ENCODE measurements at regions not wholly inside any gene's neighbourhood (a gene's known extent, or its start where the extent isn't known, plus 50 kb on each side); places are given as distances from the start of the nearest gene placed in this dataset.

DNA sequence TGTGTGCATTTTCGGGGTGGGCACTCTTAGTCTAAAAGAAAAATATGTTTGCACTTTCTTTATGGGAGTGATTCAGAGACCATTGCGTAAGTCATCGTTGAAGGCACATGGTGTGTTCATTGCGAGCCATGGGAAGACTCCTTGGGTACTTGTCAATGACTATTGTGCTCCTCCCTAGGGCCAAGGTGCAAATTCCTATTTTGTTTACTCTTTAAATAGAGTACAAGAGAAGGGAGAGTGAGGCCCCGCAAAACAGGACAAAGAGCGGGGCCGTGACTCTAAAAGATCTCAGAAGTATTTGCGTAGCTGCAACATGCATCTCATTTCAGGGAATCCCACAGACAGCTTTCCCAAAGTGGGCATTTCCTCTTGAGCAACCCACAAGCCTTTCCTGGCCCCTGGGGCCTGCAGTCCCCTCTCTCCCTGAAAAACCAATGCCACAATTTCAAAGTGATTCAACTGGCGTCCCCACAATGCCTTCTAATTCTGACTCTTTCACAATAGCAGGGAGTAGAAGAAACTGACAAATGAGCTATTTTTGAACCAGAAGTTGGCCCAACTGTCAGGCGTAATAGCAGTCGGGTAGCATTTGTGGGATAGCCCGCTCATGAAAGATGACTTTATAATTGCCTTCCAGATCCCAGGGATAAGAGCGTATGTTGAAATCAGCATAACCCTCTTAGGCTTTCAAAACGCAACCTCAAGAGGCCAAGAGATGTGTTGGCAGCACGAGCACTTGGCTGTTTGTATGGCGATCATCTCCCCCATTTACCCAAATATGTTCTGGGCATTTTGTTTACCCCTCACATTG is 277.9 kb upstream of the BMP2 start:
- peak; percentile 9 for DNase-seq (ENCODE audit: low read depth)

DNA sequence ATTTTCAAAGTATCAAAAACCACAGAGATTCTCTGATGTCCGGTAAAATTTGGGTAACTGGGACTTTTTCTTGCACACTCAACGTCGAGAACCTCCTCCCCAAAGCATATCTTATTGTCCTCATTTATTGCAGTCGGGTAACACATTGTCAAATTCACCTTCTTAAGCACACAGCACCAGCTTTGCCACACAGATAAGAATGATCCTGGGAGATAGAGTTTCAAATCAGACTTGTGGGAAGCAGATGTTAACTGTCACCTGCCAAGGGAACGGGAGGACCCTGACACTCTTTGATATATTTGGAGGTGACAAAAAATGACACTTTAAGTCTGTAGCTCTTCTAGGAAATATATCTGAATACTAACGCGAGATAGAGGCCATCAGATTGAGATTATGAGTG is 282.1 kb upstream of the BMP2 start:
- DNase-seq (ENCODE audit: low read depth) = no peak

DNA sequence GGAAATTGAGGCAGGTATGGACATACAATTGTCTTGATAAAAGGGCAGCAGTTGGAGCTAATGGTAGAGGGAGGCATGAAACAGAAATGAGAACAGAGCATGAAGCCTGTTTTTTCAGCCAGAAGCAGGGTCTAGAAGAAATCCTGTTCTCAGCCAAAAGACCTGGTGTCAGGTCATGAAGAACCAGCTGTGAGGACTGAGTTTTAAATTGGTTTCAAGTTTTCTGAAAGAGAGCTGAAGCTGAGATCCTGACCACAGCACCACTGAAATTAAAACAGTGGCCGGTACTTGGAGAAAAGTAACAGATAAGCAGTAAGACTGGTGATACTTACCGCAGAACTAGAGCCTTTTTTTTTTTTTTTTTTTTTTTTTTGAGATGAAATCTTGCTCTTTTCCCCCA is 283.8 kb upstream of the BMP2 start:
- no peak for DNase-seq (ENCODE audit: low read depth)

DNA sequence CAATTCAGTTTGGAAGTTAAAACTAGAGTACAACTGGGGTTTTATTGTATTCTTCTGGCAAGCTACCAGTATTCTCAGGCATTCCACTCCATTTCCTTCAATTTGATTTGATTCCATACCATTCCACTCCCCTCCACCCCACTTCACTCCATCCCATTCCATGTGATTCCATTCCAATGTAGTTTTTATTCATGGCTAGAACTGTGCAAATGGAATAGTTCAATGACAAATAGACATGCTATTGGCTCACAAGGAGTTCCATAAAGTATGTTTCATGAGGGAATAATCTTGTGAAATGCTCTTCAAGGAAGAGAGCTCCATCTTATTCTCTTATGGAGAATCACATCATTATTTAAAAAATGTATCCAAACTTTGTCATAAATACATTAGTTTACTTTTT is 285.0 kb upstream of the BMP2 start:
- DNase-seq (ENCODE audit: low read depth) = no peak

DNA sequence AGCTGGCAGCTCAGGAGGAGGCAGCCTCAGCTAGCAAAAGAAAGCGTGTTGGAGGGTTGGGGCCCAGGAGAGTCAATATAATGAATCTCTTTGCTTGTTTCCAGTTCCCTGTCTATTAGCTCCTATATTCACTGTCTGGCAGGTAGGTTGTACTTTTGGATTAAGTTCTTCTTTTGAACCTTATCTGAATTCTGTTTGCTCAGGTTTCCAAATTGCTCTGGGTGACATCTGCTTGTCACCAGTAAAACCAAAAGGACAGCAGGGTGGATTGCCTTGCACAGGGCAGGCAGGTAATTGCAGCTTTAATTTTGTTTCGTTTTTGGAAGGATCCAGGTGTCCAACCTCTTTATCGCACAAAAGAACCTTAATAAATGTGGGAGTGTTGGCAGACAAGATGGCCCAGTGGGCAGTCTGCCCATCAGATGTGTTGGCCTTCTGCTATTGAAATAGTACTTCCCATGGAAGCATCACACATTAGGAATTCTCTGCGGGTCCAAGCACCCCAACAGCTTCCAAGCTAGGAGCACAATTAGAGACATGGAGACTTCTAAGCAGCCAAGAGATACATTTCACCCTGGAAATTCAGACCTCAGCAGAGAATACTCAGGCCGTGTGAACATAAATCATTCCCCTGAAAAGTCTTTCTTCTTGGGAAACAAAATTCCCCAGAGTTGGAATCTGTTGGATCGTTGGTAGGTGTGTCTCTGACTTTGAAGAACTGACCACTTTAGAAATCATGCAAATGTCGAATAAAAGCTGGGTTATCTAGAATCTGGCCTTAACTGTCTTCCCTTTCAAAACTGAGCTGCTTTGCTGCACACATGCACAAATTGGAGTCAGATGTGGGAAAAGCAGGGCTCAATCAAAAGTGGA is 286.9 kb upstream of the BMP2 start:
- DNase-seq (ENCODE audit: low read depth) = no peak

DNA sequence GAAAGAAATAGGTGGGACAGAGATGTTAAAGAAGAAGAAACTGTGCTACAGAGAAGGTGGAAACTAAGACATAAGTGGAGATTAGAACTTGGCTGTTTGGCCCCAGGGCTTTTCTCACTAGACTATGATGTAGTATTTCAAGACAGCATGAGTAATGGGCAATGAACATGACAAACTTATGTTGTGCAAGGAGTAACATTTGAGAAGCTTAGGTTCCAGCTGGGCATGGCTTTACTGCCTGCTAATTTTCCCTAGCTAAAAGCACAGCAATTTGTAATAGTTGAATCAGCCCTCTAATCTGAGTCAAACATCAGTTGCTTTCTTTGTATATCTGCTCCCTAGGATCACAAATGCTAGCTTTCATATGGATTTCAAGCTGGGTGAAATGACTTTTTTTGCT is 294.3 kb upstream of the BMP2 start:
- DNase-seq (ENCODE audit: low read depth) = no peak

DNA sequence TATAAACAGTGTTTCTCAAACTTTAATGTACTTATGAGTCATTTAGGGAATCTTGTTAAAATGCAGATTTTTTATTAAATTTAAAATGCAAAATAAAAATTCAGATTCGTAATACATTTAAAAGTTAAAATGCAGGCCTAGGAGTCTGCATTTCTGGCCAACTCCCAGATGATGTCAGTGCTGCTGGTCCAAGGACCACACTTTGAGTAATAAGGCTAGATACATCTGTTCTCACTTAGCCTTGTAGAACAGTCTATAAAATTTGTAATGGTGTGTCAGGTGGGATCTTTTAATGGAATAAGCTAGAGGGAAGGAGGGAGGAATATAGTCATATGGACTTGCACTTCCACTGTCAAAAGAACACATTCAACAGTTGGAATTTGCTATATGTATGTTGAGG is 295.6 kb upstream of the BMP2 start:
- no peak for DNase-seq (ENCODE audit: low read depth)

DNA sequence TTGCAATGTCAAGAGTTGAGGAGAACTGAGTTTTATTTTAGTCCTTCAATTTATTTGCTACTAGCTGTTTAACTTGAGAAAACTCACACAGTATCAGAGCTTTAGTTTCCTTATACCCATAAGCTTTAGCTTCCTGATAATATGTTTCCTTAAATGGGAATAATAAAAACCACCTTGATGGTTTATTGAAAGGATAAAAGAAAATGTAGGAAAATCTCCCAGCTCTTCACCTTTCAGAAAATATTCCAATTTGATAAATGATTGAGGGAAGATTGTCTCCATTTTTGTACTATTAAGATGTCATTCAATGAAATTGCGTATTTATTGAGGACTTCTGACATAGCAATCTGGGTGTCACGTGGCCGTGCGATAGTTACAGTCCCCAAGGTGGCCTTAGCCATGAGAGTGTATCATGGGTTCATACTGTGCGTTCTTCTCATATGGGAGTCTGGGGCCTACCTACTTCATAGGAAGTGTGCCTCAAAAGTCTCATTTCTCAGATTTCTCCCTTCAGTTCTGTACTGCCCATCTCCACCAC is 296.3 kb upstream of the BMP2 start:
- DNase-seq (ENCODE audit: low read depth) = no peak

DNA sequence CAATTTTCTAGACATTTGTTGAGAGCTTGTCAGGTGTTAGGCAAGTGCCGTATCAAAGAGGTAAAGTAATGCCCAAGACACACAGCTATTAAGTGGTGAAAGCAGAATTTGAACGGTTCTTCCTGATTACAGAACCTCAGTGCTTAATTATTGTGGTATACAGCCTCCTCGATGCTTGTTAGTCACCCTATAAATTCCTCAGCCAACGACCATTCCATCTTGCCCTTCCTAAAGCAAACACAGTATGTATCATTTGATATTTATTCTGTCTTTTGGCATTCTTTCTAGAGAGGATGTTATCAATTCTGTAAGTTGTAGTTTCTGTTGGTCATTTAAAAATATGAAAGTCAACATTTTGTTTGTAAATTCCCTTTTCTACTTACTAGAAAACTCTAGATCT is 297.8 kb upstream of the BMP2 start:
- no peak for DNase-seq (ENCODE audit: low read depth)

DNA sequence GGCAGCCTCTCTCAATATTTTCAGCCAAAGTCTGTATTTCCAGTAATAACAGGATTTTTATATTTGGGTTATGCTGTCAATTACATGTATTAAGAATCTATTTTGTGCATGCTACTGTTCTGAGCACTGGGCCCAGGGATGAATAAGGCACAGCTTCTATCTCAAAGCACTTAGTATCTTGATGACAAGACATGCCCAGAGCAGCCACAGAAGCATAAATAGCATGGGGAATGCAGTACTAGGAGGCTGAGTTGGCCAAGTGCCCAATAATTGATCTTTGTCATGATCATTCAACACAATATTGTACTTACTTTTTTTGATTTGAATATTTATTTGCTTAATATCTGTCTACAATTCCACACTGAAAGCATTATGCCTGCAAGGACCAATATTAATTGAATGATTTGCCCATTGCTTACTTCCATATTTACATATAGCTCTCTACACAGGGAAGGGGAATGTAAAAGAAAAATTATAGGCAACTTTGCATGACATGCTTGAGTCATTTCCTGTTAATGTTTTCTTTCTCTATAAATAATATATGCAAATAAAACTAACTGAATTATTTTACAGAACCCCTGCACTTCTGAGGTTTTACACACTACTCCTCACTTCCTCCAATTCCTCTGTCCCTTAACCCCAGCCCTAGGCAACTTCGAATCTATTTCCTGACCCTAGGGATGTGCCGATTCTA is 298.9 kb upstream of the BMP2 start:
- no peak for DNase-seq (ENCODE audit: low read depth)

DNA sequence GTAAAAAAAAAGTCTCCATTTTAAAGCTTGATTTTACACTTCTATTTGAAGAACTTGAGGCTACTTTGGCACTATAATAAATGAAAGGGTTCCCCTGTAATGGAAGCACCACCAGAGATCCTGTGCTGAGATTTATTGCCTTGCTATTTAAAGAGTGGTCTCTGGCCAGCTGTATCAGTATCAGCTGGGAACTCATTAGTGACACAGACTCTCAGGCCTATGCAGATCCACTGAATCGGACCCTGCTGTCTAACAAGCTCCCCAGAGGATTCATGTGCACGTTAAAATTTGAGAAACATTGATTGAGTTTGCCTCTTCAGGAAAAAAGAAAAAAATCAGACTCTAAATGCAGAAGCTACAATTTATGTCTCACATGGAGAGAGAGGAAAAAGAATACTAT is 299.9 kb upstream of the BMP2 start:
- no peak for DNase-seq (ENCODE audit: low read depth)

DNA sequence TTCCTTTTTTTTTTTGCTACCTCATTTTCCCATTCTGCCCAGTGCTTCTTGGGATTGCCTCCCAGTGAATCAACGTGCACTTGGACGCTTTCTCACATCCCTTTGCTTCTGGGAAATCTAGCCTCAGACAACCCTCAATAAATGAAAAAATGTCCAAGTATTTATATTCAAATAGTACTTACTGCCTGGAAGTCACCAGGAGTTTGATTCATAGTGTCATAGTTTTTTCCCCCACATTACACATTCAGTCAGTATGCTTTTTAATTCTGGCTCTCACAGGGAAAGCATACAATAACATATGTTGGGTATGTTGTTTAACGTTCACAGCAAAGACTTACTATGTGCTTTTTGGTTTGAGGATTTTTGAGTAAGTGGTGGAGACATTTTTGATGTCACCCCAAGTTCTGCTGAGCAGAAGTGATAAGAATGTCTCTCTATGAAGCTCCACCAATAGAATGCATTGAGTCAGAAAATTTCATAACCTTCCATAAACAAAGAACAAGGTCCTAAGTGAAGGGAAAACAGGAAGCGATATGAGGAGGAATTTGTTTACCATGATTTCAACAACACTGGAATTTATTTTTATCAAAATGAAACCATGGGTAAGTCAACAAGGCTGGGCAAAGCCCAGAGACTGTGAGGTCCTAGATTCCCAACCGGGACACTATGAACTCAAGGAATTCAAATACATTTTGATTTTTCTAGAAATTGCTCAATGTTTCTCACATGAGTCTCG is 301.2 kb upstream of the BMP2 start:
- no peak for DNase-seq (ENCODE audit: low read depth)

DNA sequence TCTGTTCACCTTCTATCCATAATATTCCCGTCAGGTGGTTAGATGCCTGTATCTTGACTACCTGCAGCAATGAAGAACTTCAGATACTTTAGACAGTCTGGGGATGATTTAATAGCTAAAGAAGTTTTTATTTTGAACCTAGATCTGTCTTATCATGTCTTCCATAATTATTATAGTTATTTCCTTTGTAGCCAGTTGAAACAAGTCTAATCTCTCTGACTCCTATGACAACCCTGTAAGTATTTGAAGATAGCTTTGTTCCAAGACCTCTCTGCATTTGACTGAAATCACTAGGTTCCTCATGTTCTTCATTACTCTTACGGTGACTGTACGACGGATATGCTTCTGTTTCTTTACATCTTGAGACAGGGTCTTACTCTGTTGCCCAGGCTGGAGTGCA is 316.6 kb upstream of the BMP2 start:
- no peak for DNase-seq (ENCODE audit: low read depth)

DNA sequence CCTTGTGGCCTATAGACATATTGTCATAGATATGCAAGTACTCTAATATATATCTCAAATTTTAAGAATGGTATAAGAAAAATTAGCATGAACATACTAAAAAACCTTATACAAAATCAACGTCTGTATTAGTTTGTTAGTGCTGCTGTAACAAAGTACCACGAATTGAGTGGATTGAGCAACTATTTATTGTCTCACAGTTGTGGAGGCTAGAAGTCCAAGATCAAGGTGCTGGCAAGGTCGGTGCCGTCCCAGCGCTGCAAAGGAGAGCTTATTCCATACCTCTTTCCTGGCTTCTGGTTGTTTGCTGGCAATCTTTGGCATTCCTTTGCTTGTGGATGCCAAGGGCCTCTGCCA is 317.6 kb upstream of the FERMT1 start:
- no peak for DNase-seq (ENCODE audit: low read depth)

DNA sequence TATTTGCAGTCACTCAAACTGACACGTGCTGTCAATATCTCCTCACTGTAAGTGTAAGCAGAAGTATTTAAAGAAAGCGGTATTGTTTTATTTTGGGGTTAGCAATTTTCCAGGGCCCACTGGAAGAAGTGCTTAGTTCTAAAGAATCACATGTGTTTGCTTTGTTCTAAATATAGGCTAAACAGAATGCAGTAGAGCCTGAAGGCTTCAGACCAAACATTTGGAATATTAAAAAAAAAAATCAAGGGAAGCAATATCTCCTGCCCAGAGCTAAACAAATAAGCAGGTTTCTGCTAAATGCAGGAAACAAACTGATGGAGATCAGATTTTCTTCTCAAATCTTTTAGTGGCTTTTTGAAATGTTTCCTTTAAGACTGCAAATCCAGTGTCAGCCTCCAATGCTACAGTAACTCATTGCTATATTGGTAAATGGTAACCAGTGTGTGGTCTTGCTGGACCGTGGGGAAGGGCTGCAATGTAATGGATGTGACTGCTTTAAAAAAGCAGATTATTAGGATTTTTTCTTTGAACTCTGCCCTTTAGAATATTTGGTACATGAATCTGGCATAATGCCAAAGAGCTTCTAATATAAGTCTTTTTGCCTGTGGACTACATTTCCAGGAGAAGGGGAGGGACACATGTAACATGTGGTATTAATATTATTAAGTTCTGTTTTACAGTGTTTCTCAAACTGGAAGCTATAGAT is 317.1 kb upstream of the FERMT1 start:
- no peak for DNase-seq (ENCODE audit: low read depth)

DNA sequence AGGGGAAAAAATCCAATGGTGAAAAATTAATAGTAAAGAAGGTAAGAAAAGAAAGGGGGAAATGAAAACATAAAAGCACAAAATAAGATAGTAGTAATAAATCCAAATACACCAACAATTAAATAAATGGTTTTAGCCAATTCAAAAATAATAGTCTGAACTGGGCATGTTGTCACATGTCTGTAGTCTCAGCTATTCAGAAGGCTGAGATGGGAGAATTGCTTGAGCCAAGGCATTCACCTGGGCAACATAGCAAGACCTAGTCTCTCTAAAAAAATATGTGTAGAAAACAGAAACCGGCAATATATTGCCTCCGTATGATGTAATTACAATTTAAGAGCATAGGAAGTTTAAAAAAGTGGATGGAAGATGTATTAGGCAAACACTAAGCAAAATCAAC is 311.3 kb upstream of the FERMT1 start:
- DNase-seq (ENCODE audit: low read depth) = no peak

DNA sequence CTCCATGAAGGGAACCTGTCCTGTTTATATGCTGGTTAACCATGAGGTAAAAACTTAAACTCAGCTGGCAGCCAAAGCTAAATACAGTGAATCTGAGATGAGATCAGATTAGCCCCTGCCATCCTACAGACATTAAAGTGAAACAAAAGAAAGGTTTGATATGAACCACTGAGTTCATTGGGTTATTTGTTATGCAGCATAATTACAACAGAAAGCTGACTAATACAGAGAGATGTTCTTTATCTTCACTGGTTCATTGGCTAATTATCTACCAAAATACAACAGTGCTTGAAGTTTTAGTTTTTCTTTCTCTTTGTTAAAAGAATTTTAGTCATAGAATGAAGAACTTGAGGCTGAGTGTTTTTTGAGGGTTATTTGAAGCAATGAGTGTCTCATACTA is 307.6 kb upstream of the FERMT1 start:
- no peak for DNase-seq (ENCODE audit: low read depth)

DNA sequence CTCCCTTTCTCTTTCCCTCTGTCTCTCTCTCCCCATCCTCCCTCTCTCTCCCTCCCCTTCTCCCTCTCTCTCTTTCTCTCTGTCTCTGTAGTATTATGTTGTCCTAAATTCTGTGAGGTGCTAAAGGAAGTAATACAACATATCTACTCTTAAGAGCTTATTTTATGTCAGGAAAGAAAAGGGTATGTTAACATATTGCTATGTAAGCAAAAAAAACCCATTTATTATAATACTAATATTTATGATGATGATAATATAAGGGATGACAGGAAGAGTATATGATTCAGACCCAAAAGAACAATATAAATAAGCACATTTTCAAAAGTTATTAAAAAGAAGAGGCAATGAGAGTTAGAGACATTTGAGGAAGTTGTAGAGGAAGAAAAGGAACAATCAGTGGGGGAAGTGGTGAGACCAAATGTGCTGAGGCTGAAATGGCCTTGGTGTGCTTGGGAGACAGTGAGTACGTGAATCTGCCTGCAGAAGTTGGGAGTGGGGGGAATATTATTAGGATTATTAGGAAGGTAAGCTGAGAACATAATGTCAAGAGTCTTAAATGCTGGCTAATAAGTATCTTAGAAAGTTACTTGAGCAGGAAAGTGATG is 303.6 kb upstream of the FERMT1 start:
- no peak for DNase-seq (ENCODE audit: low read depth)

DNA sequence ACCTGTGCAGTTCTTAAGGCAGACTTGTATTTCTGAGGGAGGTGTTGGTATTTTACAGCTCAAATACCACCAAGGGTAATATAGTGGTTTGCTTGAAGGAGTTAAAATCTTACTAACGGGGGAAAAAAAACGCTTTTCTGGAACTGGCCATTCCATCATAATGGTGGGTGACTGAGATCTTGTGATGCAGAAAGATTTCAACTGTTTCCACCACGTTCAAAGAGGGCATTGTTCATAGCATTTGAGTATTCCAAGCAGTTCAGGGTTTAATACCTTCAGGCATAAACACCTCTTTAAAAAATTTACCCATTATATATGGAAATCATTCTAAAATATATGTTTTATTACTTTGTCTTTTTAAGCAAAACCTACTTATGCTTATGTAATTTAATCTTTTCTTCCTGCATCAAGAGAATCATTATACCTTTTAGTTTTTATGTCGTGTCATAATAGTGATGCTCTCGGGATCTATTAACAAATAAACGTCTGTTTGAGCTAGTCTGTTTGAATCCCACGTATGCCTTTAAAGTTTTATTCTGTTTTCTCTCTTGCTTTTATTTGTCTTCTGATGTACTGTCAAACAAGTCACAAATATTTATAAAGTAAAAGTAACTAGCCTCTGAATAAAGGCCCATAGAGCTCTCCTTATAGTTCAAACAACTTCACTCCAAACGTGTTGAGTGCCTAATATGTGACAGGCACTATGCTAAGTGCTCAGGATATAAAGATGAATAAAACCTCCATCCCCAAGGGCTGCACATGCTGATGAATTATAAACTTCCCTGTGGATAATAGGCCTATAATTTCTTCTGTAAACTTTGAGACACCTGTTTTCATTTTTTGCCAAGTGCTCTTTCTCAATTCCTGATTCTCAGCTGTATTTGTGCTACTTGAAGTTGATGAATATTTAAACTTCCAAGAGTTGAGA is 298.8 kb upstream of the FERMT1 start:
- no peak for DNase-seq (ENCODE audit: low read depth)

DNA sequence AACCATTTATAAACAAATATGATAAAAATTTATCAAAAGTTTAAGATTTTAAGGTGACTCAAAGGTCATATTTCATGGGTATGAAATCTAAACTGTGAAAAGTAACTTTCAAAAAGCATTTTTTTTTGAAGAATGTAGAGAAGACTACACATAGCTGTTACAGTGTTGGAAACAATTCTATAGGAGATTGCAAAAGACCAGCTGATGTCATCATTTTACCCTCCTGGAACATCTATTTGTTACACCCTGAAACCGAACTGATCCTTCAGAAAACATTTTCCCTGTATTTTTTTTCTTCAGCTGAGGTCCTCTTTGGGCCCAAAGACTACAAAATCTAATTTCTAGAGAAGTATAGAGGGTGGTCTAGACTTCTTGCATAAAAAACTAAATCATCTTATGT is 297.5 kb upstream of the FERMT1 start:
- DNase-seq (ENCODE audit: low read depth) = no peak

Measured in GM04504 (cell line).